ENCODE measurements at regions not wholly inside any gene's neighbourhood (a gene's known extent, or its start where the extent isn't known, plus 50 kb on each side); places are given as distances from the start of the nearest gene placed in this dataset.

DNA sequence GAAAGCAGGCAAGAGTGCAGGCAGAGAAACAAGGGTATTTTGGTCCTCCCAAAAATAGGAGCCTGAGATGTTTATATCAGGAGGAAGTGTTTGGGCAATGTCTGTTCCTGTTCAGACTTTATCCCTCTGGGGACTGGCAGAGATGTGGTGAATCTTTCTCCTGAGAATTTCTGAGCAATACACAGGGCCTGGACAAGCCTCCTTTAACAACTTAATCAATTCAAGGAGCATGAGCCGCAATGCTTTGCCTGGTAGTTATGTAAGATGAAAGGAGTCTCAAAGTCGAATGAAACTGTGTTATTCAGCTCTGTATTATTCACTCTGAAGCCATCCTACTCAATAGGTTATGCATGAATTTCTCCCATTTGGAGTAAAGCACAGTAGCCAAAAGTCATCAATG, 365.6 kb downstream of the MAN2A1 start:
- Histone ChIP-seq H3K9me3 (no peaks in the 10 kb centered on the region), H3K27me3 (no peaks in the 10 kb centered on the region), H3K36me3 (replicated peaks in 1 of 2; ENCODE audit: insufficient read depth in 1 of 2, low read depth in 2 of 2) (no peaks in the 10 kb centered on the region), H3K4me1 (no peaks in the 10 kb centered on the region), H3K4me3 (no peak overlapping the region), H3K27ac (no peak overlapping the region)
- TF ChIP-seq, protein P1, sequence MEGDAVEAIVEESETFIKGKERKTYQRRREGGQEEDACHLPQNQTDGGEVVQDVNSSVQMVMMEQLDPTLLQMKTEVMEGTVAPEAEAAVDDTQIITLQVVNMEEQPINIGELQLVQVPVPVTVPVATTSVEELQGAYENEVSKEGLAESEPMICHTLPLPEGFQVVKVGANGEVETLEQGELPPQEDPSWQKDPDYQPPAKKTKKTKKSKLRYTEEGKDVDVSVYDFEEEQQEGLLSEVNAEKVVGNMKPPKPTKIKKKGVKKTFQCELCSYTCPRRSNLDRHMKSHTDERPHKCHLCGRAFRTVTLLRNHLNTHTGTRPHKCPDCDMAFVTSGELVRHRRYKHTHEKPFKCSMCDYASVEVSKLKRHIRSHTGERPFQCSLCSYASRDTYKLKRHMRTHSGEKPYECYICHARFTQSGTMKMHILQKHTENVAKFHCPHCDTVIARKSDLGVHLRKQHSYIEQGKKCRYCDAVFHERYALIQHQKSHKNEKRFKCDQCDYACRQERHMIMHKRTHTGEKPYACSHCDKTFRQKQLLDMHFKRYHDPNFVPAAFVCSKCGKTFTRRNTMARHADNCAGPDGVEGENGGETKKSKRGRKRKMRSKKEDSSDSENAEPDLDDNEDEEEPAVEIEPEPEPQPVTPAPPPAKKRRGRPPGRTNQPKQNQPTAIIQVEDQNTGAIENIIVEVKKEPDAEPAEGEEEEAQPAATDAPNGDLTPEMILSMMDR (IDR thresholded peaks at IDR 0.05) = no peak
- no peak for TF ChIP-seq POLR2A (IDR thresholded peaks at IDR 0.05)
- DNase-seq (no peak), ATAC-seq (no peak)
- 57 to 65% methylated on average over 2 of the region's 2 CpGs for WGBS, 2 donors
- intact Hi-C loops (cut with DNase I) = no loop called here

DNA sequence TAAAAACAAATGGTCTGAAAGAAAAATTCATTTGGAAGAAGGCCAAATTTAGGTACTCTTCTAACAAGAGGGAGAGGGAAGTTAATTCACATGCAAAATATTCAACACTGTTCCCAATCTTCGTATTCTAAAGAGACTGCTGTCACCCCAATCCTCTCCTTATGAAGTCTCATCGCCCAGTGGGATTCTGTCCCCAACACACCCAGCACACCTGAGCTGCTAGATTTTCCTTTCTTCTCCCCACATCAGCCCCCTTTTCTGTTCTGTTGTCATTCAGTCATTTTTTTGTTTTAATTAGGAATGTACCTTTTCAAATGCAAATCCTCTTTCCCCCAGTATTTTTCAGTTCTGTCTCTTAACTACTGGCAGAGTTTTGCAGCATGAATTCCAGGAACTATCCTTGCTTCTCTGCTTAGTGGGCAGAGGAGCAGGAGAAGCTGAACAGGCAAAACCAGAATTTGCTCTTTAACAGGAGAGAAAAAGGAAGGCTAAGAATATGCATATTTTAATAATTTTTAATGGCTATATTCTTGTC, 366.9 kb downstream of the MAN2A1 start:
- no peaks in the 10 kb centered on the region for H3K4me1 ChIP-seq
- H3K9me3 ChIP-seq = no peaks in the 10 kb centered on the region
- H3K4me3 ChIP-seq = no peak overlapping the region
- intact Hi-C loops (cut with DNase I) = no loop called here
- no peak for DNase-seq
- TF ChIP-seq, protein P1 (IDR thresholded peaks at IDR 0.05) = no peak
- no peak for TF ChIP-seq POLR2A (IDR thresholded peaks at IDR 0.05)
- WGBS, 2 donors = 79 to 83% methylated on average over 2 of the region's 2 CpGs
- H3K36me3 ChIP-seq (replicated peaks in 1 of 2; ENCODE audit: insufficient read depth in 1 of 2, low read depth in 2 of 2) = no peaks in the 10 kb centered on the region
- H3K27ac ChIP-seq = no peak overlapping the region
- H3K27me3 ChIP-seq = no peaks in the 10 kb centered on the region
- ATAC-seq = no peak

DNA sequence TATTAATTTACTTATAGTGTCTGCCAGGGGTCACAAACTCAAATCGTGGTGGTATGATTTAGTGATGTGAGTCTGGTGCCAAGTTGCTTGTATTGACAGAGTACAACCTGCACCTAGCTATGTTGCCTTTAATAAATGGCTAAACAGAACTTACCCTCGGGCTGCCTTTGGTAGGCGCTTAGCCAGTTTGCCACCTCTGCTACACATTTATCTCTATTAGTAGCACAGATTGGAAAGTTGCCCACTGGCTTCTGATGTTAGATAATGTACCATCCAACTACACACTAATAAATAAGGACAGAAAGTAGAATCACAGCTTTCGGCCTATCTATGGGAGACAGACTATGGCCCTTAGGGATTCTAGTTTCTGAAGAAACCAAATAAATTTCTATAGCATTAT, 368.4 kb downstream of the MAN2A1 start:
- WGBS, 2 donors = 47 to 68% methylated on average over 4 of the region's 4 CpGs
- intact Hi-C loops (cut with DNase I) = no loop called here
- H3K27me3 ChIP-seq = no peaks in the 10 kb centered on the region

DNA sequence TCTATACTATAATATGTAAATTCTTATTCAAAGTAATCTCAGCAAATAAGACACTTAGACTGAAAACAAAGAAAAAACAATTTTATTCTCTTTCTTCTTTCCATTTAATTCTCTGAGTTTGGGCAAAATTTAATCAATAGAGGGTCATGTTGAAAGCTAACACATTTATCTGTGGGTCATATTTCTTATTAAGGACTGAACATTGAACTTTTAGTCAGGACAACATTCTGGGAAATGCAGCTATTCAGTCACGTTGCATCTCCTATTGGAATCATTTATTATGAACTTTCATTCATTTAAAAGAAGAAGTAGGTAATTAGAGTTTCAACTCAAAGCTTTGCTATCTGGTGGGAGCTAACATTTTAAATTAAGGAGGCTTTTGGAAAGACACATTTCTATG, 372.5 kb downstream of the MAN2A1 start:
- ATAC-seq (no peak), DNase-seq (no peak)
- WGBS, 2 donors = 61 to 67% methylated on average over 1 of the region's 1 CpG
- Histone ChIP-seq H3K36me3 (replicated peaks in 1 of 2; ENCODE audit: insufficient read depth in 1 of 2, low read depth in 2 of 2) (no peaks in the 10 kb centered on the region), H3K27ac (no peak overlapping the region), H3K9me3 (no peaks in the 10 kb centered on the region), H3K27me3 (no peaks in the 10 kb centered on the region), H3K4me1 (no peaks in the 10 kb centered on the region), H3K4me3 (no peak overlapping the region)
- TF ChIP-seq, protein P1 (IDR thresholded peaks at IDR 0.05) = no peak
- TF ChIP-seq POLR2A (IDR thresholded peaks at IDR 0.05) = no peak
- intact Hi-C loops (cut with DNase I) = no loop called here

More for the DNA sequence above, 368.4 kb downstream of the MAN2A1 start:
- TF ChIP-seq POLR2A (IDR thresholded peaks at IDR 0.05) = no peak
- TF ChIP-seq, protein P1 (IDR thresholded peaks at IDR 0.05) = no peak
- ATAC-seq (no peak), DNase-seq (peak in 3 of 4 donors; percentile 45 to 58 (median 52))
- H3K4me3 ChIP-seq = no peak overlapping the region
- no peaks in the 10 kb centered on the region for H3K36me3 ChIP-seq (replicated peaks in 1 of 2; ENCODE audit: insufficient read depth in 1 of 2, low read depth in 2 of 2)
- no peaks in the 10 kb centered on the region for H3K4me1 ChIP-seq
- H3K27ac ChIP-seq = no peak overlapping the region
- no peaks in the 10 kb centered on the region for H3K9me3 ChIP-seq
